Daoy (cell line): ENCODE measurements at regions not wholly inside any gene's neighbourhood (a gene's known extent, or its start where the extent isn't known, plus 50 kb on each side); places are given as distances from the start of the nearest gene placed in this dataset.

Source experiments
- DNase-seq: peaks from one replicate; pipeline ENCODE4 v3.0.0-alpha.2; 2015; ENCODE audit warnings: low read depth

DNA sequence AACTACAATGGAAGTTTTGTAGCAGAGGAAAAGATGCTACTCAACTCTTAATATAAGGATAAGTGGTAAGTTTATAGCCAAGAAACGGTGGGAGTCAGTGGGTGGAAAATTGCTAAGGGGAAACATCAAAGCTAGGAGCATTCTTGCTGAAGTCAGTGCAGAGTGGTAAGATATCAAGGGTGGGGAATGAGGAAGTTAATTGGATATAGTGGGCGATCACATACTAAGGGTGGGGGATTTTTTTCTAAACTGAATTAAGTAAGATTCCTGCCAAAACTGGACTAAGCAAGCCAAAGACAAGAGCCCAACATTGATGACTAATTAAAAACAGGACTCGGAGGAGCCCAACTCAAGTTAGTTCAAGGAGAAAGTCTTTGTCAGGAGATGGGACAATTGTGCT lies 525.4 kb downstream of the CCDC85A start:
- no peak for DNase-seq

DNA sequence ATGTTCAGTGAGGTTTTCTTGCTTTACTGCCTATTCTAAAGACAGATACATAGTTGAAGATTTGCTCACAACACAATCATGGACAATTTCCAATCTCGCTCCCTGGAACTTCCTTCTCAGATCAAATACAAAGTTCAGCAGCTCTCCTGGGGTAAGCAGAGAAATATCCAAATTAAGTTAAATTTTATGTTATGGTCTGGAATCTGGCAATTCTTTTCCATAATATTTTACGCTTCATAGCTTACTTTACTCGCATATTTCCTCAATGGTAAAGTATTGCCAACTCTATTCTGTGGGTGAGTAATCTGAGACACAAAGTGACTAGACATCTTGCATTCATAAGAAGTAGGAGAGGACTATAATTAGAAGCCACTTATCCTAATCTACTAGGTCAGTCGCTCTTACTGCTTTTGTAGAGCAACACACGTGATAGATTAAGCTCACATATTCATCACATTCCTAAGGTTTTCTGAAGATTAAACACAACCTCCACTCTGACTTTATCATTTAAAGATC lies 529.4 kb downstream of the CCDC85A start:
- peak; percentile 30 for DNase-seq

DNA sequence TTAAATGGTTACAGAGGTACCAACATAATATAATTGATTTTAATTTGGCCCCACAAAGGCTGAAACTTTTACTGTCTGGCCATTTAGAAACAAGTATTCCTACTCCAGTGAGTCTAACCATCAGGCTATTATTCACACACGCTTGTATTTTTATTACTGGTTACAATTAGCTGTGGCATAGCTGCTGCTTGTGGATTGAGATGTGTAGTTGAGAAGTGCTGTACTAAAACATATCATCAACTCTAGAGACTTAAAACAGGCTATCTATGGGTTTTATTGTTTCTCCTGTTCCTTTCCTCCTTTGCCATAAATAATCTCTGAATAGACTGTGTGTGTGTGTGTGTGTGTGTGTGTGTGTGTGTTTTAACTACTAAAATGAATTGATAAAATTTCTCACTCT lies 530.2 kb downstream of the CCDC85A start:
- no peak for DNase-seq

DNA sequence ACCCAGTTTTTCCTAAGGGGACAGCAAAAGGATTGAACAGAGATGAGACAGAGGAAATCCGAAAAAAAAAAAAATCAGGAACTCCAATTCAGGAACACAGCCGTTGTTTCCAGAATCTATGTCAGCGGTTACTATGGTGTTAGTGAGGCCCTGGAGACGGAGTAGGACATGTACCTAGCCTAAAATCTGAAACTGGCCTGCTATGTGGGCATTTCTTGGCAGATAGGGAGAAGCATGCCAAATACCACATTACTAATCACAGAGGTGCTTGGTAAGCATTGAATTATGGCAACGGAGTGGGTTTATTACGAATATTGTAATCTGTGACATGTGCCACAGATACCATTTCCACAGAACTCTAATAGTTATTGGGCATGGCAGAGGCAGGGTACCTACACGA lies 530.6 kb downstream of the CCDC85A start:
- peak; percentile 13 for DNase-seq

DNA sequence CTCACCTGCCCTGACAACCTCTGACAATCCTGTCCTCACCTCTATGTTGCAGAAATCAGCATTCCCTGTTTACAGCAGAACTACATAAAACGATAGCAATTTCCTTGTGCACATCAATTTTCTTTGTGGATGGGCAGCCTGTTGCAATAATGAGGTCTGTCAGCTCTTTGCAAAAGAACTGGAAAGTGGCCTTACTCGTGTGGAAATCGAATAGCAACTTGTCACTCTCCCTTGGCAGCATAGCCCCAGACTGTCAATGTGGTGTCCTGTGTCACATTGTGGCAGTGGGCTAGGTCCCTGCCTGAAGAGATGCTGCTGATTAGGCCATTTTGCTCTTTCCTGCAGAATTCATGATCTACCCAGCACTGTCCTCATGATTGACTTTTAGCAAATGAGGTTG lies 531.9 kb downstream of the CCDC85A start:
- DNase-seq: no peak

DNA sequence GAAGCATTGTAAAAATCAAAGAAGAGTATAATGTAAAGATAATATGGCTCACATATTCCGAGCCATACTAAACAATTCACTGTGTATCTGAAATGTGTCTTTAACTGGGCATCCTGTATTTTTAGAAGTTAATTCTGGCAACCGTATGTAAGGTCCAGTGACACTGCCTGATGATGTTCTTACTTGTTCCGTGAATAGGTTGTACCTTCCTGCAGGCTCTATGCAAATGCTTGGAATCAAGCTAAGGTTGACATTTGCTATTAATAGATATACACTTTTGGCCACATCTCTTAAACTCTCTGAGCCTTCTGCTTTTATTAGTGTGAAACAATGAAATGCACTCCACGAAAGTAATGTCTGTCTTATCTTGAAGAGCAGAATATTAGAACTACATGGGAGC lies 534.6 kb downstream of the CCDC85A start:
- DNase-seq: no peak

DNA sequence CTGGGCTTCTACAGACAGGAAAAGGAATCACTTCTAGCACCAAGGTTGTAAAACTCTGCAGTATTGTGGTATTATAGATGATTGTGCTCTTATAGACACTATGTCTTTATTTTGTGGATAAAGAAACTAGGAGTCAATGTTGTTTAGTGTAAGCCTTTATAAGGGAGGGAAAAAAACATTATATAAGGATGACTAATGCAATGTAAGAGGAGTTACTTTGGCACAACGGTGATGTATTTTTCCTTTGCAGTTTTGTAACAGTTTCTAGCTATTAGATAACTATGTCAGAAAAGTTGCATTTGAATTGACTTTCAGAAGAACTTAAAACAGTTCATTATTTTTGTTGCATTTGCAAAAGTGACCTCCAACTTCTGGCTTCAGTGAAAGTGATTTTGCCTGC lies 545.4 kb downstream of the CCDC85A start:
- no peak for DNase-seq

DNA sequence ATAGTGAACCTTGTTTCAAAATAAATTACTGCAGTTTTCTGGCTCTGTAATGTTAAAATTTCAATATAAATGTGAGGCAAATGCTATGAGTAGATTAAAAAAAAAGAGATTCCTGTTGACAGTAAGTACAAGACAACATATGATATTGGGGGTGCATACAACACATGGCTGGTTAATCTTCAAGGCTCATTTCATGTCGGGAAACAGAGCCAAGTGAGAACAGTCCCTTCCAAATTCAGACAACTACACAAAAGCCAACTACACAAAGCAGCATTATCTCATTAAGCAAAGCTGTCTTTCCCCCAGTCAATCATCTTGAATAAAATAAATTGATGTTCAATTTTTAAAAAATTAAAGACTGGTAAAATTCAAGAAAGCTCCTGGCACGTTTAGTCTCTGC lies 549.2 kb downstream of the CCDC85A start:
- DNase-seq: no peak

DNA sequence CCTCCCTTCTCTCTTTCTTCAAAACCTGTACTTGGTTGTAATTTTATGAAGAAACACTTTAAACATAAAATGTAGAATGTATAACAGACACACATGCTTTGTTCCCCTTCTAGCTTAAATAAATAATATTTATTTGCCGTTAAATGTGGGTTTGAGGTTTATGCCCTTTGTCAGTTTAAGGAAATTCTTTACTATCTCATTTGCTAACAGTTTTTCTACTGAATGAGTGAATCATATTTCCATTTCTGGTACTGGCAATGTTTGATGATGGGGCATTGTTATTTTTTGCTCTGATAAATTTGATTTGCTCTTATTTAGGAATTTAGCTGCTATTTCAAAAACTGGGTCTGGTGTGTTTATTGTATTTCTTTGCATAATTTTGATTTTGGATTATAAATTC lies 555.6 kb downstream of the CCDC85A start:
- DNase-seq: no peak

DNA sequence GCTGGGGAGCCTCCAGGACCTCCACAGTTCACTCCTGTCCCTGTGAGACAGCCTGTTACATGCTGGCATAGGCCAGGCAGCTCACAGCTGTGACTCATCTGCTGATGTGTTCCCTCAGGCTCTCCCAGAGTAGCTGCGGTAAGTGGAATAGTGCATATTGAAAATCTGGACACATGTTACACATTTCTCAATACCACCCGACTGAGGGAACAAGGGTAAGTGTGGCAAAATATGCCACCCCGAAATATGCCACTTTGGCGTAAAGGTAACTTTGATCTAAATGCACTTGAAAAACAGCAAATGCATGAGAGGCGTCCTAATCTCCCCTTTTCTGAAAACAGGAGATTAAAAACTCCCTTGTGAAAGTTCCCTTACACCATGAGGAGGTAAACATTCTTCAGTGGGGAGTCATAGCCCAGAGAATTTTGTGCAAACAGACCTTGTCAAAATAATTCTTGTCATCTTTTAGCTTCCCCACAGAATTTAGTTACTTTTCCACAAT lies 557.9 kb downstream of the CCDC85A start:
- peak; percentile 94 for DNase-seq

DNA sequence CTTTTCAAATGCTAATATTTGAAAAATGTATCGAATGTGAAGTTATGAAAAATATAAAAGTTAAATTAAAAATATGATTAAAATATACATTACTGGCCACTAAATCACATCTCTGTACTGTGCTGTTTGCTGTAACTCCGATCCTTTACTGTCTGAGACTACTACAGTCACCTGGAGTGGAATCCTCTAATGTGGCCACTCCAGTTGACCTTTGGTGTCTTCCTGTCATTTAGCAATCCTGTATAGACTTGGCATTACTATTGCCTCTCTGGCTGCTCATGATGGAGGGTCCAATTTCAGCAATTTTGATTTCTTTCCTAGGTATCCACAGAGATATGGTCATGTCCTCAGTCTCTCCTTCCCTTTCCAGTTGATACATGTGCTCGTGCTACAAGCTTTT lies 560.0 kb downstream of the CCDC85A start:
- DNase-seq: no peak

DNA sequence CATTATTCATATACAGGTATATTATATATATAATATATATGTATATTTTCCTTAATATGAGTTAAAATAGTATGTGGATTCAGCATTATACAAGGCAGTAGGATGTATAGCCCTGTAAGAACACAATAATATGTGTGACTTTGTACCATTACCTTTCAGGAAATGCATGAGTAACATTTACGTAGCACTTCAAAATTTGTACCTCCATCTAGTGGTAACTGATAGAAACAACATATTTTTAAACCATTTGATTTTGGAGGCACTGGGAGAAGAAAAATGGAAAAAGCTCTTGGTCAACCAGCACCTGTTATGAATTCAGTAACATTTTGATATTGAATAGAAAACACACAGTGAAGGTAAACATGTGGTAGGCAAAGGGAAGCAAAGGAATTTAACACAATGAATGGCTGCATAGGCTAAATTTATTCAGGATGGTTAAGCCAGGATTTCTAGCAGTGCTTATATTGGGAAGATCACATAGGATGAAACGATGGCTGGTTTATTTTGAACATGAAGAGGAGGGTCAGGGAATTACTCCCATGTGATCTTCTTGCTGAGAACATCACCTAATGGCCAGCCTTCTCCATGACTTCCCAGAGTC lies 565.5 kb downstream of the CCDC85A start:
- DNase-seq: peak; percentile 11

DNA sequence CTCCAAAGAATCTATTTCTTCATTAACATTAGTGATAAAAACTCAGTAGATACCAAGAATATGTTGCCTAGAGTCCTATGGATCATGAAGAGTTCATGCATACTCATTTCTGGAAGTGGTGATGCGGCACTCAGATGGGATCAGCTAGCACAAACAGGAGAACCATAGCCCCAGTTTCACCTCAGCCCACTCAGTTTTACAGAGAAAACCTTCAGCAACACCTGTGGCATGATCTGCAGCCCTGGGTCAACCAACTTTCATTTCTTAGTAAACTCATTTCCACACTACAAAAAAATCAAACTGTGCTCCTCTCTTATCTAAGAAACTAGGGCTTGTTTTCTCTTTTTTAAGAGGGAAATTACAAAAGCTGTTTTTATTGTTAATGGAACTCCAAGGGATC lies 569.4 kb downstream of the CCDC85A start:
- no peak for DNase-seq

DNA sequence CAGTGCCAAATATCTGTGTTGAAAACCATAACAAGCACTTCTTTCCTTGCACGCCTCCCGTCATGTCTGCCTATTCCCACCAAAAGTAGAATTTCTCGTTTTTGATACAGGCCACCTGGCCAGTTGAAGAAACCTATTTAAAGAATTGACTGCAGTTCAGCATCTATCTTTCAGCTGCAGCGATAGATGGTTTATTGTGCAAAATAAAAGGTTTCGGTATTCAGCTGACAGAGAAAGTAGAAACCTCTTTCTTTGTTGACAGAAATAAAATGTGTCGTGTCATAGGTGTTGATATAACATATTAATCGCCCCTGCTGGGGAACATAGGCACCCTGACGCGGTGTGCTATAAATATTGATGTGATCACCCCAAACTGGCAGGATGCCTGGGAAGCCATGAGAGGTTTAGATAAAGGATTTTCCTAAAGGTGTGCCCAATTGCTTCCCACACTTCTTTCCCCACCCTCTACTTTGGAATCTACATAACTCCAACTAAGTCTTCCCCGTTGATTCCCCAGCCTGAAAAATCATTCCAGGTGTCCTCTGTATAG lies 570.4 kb downstream of the CCDC85A start:
- no peak for DNase-seq

DNA sequence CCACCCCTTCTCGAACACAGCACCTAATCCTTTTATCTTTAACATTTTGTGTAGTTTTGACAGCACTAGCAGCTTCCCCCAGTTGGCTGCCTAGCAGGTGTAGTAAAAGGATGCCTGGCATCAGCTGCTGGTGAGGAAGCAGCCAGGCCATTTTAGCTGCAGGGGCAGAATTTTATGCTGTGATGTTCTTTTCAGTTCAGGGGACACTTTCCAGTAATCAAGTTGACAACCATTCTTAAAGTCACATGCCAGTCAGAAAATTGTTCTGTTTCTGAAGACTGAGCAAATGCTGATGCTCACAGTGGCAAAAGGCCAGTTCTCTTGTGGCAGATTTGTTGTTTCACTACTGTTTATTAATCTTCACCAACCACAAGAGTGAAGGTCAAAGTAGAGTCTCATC lies 570.8 kb downstream of the CCDC85A start:
- DNase-seq: no peak

DNA sequence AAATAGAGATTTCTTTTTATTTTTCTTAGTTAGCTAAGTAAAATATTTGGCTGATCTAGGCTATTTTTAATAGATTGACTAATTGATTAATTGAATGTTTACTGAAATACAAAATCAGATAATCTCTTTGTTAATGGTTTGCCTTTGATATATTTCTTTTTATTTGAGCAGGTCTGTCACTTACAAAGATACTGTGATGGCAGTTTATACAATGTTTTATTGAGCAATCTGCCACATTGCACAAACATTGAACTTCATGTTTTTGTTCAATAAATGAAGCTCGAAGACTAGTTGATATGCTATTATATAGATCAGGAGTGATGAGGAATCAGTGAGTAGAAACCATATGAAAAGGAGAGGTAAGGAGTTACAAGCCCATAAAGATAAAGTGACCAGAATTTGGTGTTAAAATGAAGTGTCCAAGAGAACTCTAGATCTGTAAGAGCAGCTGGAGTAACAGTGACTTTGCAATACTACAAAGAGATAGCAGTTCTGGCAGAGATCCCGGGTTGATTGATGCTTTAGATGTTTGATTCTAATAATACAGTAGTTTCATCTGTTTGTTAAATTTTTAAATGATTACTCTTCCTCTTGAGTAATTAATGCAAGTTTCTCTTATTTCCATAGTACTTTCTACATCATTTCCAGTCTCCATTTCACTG lies 574.2 kb downstream of the CCDC85A start:
- no peak for DNase-seq

DNA sequence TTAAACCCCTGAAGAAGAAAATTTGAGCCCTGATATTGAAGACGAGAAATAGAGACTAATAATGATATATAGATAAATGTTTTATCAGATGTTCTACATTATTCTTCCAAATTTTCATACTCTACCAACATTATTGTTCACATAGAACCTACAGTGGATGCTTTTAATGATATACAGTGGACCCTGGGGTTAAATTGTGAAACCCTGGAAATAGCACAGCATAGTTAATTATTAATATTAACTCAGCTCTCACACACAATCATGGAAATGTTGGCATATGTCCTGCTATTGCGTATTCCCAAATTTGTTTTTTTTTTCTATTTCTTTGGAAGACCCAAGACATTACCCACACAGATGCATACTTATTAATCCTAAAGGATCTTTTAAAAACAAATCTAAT lies 579.9 kb downstream of the CCDC85A start:
- no peak for DNase-seq

DNA sequence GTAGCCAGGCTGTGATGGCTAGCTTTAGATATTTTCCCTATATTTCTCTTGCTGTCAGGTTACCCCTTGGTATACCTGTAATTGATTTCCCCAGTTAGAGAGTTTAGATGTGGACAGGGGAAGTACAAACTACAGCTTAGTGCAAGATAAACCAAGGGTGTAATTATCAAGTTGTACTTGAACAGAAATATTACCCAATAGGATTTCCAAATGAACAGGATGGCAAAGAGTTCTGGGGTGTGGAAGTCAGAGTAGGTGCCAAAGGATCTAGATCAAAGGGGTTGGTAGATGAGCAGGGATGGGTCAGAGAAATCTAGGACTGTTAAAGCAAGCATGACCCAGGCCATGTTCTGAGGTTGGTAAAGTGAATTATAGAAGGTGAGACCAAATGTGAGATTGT lies 585.2 kb downstream of the CCDC85A start:
- no peak for DNase-seq

DNA sequence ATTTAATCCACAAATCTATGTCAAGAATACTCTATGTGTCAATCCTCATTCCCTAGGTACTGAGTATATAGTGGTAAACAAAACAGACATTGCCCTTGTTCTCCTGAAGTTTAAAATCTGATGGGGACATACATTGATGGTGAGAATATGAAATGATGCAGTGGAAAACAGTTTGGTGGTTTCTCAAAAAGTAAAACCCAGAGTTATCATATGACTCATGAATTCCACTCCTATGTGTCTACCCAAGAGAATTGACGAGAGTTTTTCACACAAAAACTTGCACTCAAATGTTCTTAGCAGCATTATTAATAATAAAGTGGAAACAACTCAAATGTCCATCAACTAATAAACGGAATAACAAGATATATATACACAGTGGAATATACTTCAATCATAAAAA lies 586.7 kb downstream of the CCDC85A start:
- DNase-seq: peak; percentile 6

DNA sequence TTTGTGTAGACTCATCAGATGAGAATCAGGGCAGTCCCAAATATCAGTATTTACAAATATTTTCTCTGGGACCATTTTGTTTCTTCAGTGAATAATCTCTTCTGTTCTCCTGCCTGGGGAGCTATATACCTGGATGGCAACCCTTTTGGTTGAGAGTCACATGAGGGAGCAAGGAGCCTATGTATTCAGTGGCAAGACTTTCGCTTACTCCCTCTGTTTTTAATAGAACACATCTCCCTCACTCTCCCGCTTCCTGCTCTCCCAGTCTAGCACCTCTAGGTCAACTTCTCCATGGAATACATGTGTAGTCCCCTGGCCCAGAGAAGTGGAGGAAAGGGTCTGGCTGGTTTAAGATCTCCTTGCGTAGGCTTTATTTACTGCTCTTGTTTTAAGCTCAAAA lies 600.3 kb downstream of the CCDC85A start:
- DNase-seq: no peak

DNA sequence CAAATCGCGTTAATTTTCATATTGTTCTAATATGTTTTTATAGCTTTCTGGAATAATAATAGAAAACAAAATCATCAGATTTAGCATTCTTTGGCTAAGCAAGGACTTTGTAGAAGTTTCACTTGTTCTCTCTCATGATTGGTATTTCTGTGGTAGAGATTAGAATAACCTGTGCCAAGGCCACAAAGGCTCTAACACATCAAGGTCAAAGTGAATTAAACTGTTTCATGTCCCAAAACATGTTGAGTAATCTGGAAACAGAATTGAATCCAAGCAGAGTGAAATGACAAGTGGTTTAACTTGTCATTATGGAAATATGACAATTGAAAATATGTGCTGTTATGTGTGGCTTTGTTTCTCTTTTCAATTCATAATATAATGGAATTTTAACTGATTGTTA lies 617.4 kb downstream of the CCDC85A start:
- DNase-seq: no peak

DNA sequence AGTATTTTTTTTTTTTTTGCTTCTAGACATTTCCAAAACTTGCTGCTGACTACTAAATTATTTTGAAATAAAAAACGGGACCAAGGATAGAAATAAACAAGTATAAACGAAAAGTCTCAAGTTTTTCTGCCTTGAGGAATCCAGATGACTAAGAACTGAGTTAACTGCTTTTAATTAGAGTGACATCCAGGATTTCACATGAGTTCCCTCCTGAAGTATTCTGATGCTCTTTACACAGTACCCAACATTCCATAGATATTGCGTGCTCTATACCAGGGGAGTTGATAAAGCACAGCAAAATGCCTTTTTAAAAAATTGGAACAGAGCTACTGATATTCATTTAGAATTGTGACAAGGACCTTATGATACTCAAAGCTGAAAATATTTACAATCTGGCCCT lies 618.0 kb downstream of the CCDC85A start:
- peak; percentile 17 for DNase-seq

DNA sequence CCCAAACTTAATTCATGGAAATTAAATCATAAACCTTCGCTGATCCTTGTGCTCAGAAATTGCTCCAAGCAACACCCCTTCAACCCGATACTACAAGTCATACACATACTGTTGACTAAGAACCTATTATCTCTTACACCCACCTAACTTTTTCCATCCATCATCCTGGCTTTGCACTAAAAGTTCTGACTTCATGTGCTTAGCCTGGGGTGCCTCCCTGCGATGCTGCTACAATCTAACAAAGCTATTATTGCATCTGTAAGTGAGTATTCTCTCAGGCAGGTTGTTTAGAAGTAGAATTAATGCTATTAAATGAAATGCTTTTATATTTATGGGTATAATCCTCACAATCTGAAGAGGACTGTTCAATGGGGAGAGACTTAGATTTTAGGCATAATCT lies 619.8 kb downstream of the CCDC85A start:
- no peak for DNase-seq
